Rectal smooth muscle tissue (tissue), 1 donor: ENCODE measurements at regions not wholly inside any gene's neighbourhood (a gene's known extent, or its start where the extent isn't known, plus 50 kb on each side); places are given as distances from the start of the nearest gene placed in this dataset.
A peak's percentile ranks its signal among the peaks of the same experiment; 100 is the strongest.
"Not testable (repeated sequence)": the region's sequence is repeated elsewhere in the genome, so short reads cannot be mapped to it uniquely, and the experiment has no call there.

ENCODE experiments used
- H3K27ac ChIP-seq: one replicate; pipeline ENCODE4 v1.7.0; 2013; ENCODE audit warnings: low read depth, low read length, inconsistent platforms
- H3K27me3 ChIP-seq: one replicate; pipeline ENCODE4 v1.7.0; 2013; ENCODE audit warnings: low read length; ENCODE audit not compliant: control insufficient read depth, insufficient read depth
- H3K36me3 ChIP-seq: one replicate; pipeline ENCODE4 v1.7.0; 2013; ENCODE audit warnings: low read length; ENCODE audit not compliant: control insufficient read depth, insufficient read depth
- H3K4me1 ChIP-seq: one replicate; pipeline ENCODE4 v1.7.0; 2013; ENCODE audit warnings: low read length; ENCODE audit not compliant: control insufficient read depth, insufficient read depth
- H3K4me3 ChIP-seq: one replicate; pipeline ENCODE4 v1.7.0; 2013; ENCODE audit warnings: low read length
- H3K9ac ChIP-seq: one replicate; pipeline ENCODE4 v1.7.0; 2013; ENCODE audit warnings: low read length

DNA sequence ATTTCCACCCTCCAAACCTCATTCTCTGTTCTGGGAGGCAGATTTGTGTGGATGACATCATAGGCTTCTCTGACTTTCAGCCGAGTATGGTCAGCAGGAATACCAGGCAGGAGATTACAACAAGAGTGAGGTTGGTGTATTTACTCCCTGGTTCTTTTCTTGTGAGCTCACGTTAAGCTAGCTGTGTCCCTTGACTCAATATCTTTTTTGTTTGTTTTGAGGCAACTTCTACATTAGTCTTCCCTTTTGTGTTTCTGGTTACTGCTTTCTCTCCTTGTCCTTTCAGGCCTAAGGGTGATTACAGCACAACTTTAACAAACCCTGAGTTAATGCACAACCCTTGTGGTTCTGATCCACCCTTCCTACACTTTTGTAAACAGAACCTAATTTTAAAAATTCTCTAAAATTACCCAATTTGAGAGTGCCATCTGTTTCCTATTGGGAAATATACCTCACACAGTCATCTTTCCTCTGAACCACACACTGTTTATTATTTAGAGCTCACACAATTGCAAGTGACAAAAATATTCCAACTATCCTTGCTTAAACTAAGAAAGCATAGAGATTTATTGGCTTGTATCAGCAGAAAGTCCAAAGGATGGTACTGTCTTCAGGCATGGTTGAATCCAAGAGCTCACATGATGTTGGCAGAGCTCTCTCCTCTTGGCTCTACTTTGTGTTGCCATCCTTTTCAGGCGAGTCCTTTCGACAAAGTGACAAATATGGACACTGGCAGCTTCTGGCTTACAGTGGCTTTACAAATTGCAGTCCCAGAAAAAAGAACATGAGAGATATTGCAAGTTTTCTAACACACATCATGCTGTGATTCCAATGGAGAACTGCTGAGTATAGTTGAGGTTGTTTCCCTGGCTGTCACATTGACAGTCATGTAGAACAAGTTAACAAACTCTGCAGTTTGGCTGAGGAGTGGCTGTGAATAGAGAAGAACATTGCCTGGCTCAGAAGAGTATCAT, 150.5 kb upstream of the DDIT4L start:
- Histone ChIP-seq H3K4me1 (peaks cover 2% of the 10 kb centered on the region), H3K27me3 (no peaks in the 10 kb centered on the region), H3K27ac (no peak overlapping the region), H3K36me3 (no peaks in the 10 kb centered on the region), H3K9ac (no peak overlapping the region), H3K4me3 (no peak overlapping the region)

- no peak overlapping the region for H3K4me3 ChIP-seq
- no peak overlapping the region for H3K27ac ChIP-seq
- no peaks in the 10 kb centered on the region for H3K27me3 ChIP-seq
- H3K36me3 ChIP-seq = no peaks in the 10 kb centered on the region
- H3K9ac ChIP-seq = no peak overlapping the region
- H3K4me1 ChIP-seq = peaks cover 2% of the 10 kb centered on the region
Observed at GRCh38 chr4:100339870-100340269, 149.6 kb upstream of the DDIT4L start.

DNA sequence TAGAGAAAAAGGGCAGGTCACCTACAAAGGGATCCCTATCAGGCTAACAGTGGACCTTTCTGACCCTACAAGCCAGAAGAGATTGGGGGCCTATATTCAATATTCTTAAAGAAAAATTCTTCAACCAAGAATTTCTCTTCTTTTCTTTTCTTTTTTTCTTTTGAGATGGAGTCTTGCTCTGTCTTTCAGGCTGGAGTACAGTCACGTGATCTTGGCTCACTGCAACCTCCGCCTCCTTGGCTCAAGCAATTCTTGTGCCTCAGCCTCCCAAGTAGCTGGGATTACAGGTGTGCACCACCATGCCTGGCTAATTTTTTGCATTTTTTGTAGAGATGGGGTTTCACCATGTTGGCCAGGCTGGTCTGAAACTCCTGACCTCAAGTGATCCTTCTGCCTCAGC, 143.2 kb upstream of the DDIT4L start:
- not testable (repeated sequence) for H3K36me3 ChIP-seq, H3K4me3 ChIP-seq, H3K27ac ChIP-seq, H3K9ac ChIP-seq, H3K4me1 ChIP-seq, H3K27me3 ChIP-seq

GRCh38 chr4:100317032-100317864, 127.0 kb upstream of the DDIT4L start:
- peak overlapping the region; percentile 18 for H3K4me3 ChIP-seq
- H3K4me1 ChIP-seq = no peaks in the 10 kb centered on the region
- H3K27ac ChIP-seq = no peak overlapping the region
- no peaks in the 10 kb centered on the region for H3K27me3 ChIP-seq
- H3K9ac ChIP-seq = no peak overlapping the region
- H3K36me3 ChIP-seq = no peaks in the 10 kb centered on the region

DNA sequence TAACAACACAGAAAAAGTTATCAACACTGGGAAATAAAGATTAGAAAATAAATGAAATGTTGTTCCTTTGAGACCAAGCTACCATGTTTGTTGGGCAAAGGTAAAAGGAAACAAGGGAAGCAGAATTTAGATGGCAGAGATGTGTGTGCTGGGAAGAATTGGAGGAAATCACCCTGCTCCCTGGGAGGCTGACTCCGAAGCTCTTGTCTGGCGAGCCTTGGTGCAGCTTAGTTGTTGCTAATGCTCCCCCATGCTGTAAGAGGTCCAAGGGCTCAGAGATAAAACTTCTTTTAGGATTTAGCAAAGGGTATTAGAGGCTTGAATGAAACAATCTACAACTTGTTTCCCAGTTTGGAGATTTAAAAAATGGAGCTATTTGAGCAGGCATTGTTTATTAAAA, 123.8 kb upstream of the DDIT4L start:
- Histone ChIP-seq H3K27me3 (no peaks in the 10 kb centered on the region), H3K4me1 (no peaks in the 10 kb centered on the region), H3K4me3 (no peak overlapping the region), H3K36me3 (no peaks in the 10 kb centered on the region), H3K27ac (no peak overlapping the region), H3K9ac (no peak overlapping the region)

- Histone ChIP-seq H3K9ac (no peak overlapping the region), H3K27me3 (no peaks in the 10 kb centered on the region), H3K4me3 (no peak overlapping the region), H3K27ac (no peak overlapping the region), H3K36me3 (no peaks in the 10 kb centered on the region), H3K4me1 (no peaks in the 10 kb centered on the region)
Observed at GRCh38 chr4:100312615-100313350, 122.5 kb upstream of the DDIT4L start.

DNA sequence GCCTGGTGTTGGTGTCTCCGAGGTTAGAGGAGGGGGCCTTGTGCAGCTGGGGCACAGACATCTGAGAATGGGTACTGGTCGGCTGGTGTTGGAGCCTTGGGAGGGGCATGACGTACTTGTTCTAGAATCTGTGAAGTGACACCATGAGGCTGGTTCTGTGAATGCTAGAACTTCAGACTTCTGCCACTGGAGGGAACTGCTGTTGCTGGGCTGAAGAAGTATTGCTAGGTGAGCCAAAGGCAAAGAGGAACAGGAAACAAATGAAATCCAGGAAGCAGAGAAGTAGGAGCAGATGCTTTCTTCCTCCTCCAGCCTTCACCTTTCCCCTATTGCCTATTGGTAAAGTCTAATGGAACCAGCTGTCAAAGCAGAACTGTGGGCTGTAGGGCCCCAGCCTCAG, 120.9 kb upstream of the DDIT4L start:
- no peak overlapping the region for H3K9ac ChIP-seq
- no peak overlapping the region for H3K4me3 ChIP-seq
- H3K4me1 ChIP-seq = no peaks in the 10 kb centered on the region
- H3K27me3 ChIP-seq = no peaks in the 10 kb centered on the region
- H3K27ac ChIP-seq = no peak overlapping the region
- H3K36me3 ChIP-seq = no peaks in the 10 kb centered on the region

- no peak overlapping the region for H3K4me3 ChIP-seq
- no peaks in the 10 kb centered on the region for H3K36me3 ChIP-seq
- H3K27ac ChIP-seq = no peak overlapping the region
- no peak overlapping the region for H3K9ac ChIP-seq
- no peaks in the 10 kb centered on the region for H3K27me3 ChIP-seq
- no peaks in the 10 kb centered on the region for H3K4me1 ChIP-seq
Observed at GRCh38 chr4:100306018-100306417, 115.8 kb upstream of the DDIT4L start.

GRCh38 chr4:100302061-100303026, 112.1 kb upstream of the DDIT4L start:
- no peak overlapping the region for H3K9ac ChIP-seq
- no peak overlapping the region for H3K4me3 ChIP-seq
- H3K4me1 ChIP-seq = peaks cover 5% of the 10 kb centered on the region
- H3K27ac ChIP-seq = no peak overlapping the region
- no peaks in the 10 kb centered on the region for H3K36me3 ChIP-seq
- H3K27me3 ChIP-seq = no peaks in the 10 kb centered on the region

GRCh38 chr4:100299046-100299840, 109.0 kb upstream of the DDIT4L start:
- Histone ChIP-seq H3K9ac (no peak overlapping the region), H3K27ac (no peak overlapping the region), H3K4me3 (no peak overlapping the region), H3K27me3 (no peaks in the 10 kb centered on the region), H3K4me1 (peaks cover 5% of the 10 kb centered on the region), H3K36me3 (no peaks in the 10 kb centered on the region)

DNA sequence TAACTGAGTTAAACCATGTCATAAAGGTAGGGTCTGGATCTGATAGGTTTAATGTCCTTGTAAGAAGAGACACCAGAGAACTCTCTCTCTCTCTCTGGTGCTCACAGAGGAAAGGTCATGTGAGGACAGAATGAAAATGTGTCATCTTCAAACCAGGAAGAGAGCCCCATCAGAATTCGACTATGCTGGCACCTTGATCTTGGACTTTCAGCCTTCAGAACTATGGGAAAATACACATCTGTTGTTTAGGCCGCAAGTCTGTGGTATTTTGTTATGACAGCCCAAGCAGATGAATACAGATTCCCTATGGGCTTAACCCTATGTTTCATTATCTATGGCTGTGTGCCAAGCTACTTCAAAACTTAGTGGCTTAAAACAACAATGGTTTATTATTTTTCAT, 105.5 kb upstream of the DDIT4L start:
- Histone ChIP-seq H3K4me1 (peaks cover 5% of the 10 kb centered on the region), H3K27ac (no peak overlapping the region), H3K9ac (no peak overlapping the region), H3K4me3 (no peak overlapping the region), H3K27me3 (no peaks in the 10 kb centered on the region), H3K36me3 (no peaks in the 10 kb centered on the region)
